ENCODE measurements at regions not wholly inside any gene's neighbourhood (a gene's known extent, or its start where the extent isn't known, plus 50 kb on each side); places are given as distances from the start of the nearest gene placed in this dataset.

- no peak overlapping the region for H3K27ac Mint-ChIP-seq (ENCODE audit: unreplicated experiment)
- H3K4me3 Mint-ChIP-seq = no peak overlapping the region
- H3K36me3 Mint-ChIP-seq (ENCODE audit: low read depth) = peaks cover 2% of the 10 kb centered on the region
- no peak for DNase-seq (ENCODE audit: low read depth, low spot score)
- TF ChIP-seq, protein P1, sequence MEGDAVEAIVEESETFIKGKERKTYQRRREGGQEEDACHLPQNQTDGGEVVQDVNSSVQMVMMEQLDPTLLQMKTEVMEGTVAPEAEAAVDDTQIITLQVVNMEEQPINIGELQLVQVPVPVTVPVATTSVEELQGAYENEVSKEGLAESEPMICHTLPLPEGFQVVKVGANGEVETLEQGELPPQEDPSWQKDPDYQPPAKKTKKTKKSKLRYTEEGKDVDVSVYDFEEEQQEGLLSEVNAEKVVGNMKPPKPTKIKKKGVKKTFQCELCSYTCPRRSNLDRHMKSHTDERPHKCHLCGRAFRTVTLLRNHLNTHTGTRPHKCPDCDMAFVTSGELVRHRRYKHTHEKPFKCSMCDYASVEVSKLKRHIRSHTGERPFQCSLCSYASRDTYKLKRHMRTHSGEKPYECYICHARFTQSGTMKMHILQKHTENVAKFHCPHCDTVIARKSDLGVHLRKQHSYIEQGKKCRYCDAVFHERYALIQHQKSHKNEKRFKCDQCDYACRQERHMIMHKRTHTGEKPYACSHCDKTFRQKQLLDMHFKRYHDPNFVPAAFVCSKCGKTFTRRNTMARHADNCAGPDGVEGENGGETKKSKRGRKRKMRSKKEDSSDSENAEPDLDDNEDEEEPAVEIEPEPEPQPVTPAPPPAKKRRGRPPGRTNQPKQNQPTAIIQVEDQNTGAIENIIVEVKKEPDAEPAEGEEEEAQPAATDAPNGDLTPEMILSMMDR (conservative IDR thresholded peaks at IDR 0.05) = no peak
- no peaks in the 10 kb centered on the region for H3K27me3 Mint-ChIP-seq (ENCODE audit: low read depth)
- H3K9me3 Mint-ChIP-seq = peaks cover 8% of the 10 kb centered on the region
- no peaks in the 10 kb centered on the region for H3K4me1 Mint-ChIP-seq
Observed at GRCh38 chr3:95002438-95003046, 939.7 kb downstream of the NSUN3 start.

DNA sequence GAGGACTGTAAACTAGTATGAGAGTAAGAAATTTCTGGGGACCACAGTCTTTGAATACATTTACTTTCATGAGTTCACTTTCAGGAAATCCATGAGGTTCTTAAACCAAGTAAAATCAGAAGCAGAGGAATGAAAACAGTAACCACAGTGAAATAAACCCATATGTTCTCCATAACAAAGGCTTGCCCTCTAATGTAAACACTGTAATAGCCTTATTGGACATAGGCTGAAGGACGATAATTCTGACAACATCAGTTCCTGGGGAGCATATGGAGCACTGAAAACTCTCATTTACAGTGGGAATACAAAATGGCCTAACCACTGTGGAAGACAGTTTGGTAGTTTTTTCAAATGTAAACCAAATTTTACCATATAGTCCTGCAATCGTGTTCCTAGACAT is 965.8 kb downstream of the NSUN3 start:
- TF ChIP-seq, protein P1 (conservative IDR thresholded peaks at IDR 0.05) = no peak
- H3K36me3 Mint-ChIP-seq (ENCODE audit: low read depth) = no peaks in the 10 kb centered on the region
- H3K4me1 Mint-ChIP-seq = no peaks in the 10 kb centered on the region
- peaks cover 3% of the 10 kb centered on the region for H3K9me3 Mint-ChIP-seq
- H3K27ac Mint-ChIP-seq (ENCODE audit: unreplicated experiment) = no peak overlapping the region
- no peaks in the 10 kb centered on the region for H3K27me3 Mint-ChIP-seq (ENCODE audit: low read depth)
- no peak overlapping the region for H3K4me3 Mint-ChIP-seq
- DNase-seq (ENCODE audit: low read depth, low spot score) = no peak

DNA sequence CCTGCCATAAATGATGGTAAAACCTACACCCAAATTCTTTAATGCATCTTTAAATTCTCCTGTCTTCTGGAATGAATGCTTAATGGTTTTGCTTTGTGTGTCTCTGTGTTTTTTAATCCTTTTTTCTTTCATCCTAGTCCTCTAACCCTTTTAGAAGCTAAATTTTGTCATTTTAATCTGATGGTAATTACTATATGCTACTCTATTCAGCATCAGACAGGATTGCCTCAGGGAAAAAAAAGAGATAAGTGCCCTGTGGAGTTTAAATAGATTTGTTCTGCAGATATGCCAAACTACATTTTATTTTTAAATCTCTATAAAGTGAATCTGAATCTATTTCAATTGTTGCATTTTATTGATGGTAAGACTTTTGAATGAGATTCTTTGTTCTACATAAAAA is 966.8 kb downstream of the NSUN3 start:
- Mint-ChIP-seq H3K4me1 (no peaks in the 10 kb centered on the region), H3K27ac (ENCODE audit: unreplicated experiment) (no peak overlapping the region), H3K36me3 (ENCODE audit: low read depth) (no peaks in the 10 kb centered on the region), H3K9me3 (peaks cover 3% of the 10 kb centered on the region), H3K27me3 (ENCODE audit: low read depth) (no peaks in the 10 kb centered on the region), H3K4me3 (no peak overlapping the region)
- TF ChIP-seq, protein P1 (conservative IDR thresholded peaks at IDR 0.05) = no peak
- DNase-seq (ENCODE audit: low read depth, low spot score) = no peak

- TF ChIP-seq, protein P1 (conservative IDR thresholded peaks at IDR 0.05) = no peak
- H3K9me3 Mint-ChIP-seq = peaks cover 14% of the 10 kb centered on the region
- no peak overlapping the region for H3K27ac Mint-ChIP-seq (ENCODE audit: unreplicated experiment)
- no peaks in the 10 kb centered on the region for H3K36me3 Mint-ChIP-seq (ENCODE audit: low read depth)
- H3K27me3 Mint-ChIP-seq (ENCODE audit: low read depth) = no peaks in the 10 kb centered on the region
- no peaks in the 10 kb centered on the region for H3K4me1 Mint-ChIP-seq
- no peak for DNase-seq (ENCODE audit: low read depth, low spot score)
- H3K4me3 Mint-ChIP-seq = no peak overlapping the region
Observed at GRCh38 chr3:95036526-95037021, 973.7 kb downstream of the NSUN3 start.

GRCh38 chr3:95037097-95037496 is 974.2 kb downstream of the NSUN3 start:
- Mint-ChIP-seq H3K4me3 (no peak overlapping the region), H3K27me3 (ENCODE audit: low read depth) (no peaks in the 10 kb centered on the region), H3K9me3 (peaks cover 14% of the 10 kb centered on the region), H3K36me3 (ENCODE audit: low read depth) (no peaks in the 10 kb centered on the region), H3K27ac (ENCODE audit: unreplicated experiment) (no peak overlapping the region), H3K4me1 (no peaks in the 10 kb centered on the region)
- DNase-seq (ENCODE audit: low read depth, low spot score) = no peak
- TF ChIP-seq, protein P1 (conservative IDR thresholded peaks at IDR 0.05) = no peak

Data from neural crest cell (in vitro differentiated cells).